ENCODE measurements at regions not wholly inside any gene's neighbourhood (a gene's known extent, or its start where the extent isn't known, plus 50 kb on each side); places are given as distances from the start of the nearest gene placed in this dataset.

GRCh38 chr1:165014753-165015152, 341.8 kb downstream of the LMX1A start:
- DNase-seq: no peak

- no peak for DNase-seq
Observed at GRCh38 chr1:165011991-165012531, 344.5 kb downstream of the LMX1A start.

- no peak for DNase-seq
Observed at GRCh38 chr1:165011186-165011585, 345.3 kb downstream of the LMX1A start.

GRCh38 chr1:165010418-165011070, 346.0 kb downstream of the LMX1A start:
- DNase-seq: no peak

GRCh38 chr1:165006831-165007230, 349.7 kb downstream of the LMX1A start:
- no peak for DNase-seq

- no peak for DNase-seq
Observed at GRCh38 chr1:164999146-164999545, 357.4 kb downstream of the LMX1A start.

- no peak for DNase-seq
Observed at GRCh38 chr1:164991763-164992314, 364.7 kb downstream of the LMX1A start.

GRCh38 chr1:164983023-164983650, 373.4 kb downstream of the LMX1A start:
- DNase-seq: no peak

- no peak for DNase-seq
Observed at GRCh38 chr1:164982545-164982944, 374.0 kb downstream of the LMX1A start.

GRCh38 chr1:164977561-164977960, 379.0 kb downstream of the LMX1A start:
- no peak for DNase-seq

GRCh38 chr1:164971921-164972415, 384.5 kb downstream of the LMX1A start:
- DNase-seq: no peak

GRCh38 chr1:164971391-164971790, 385.1 kb downstream of the LMX1A start:
- DNase-seq: no peak

- DNase-seq: no peak
Observed at GRCh38 chr1:164969253-164969652, 387.3 kb downstream of the LMX1A start.

GRCh38 chr1:164967300-164967699, 389.2 kb downstream of the LMX1A start:
- no peak for DNase-seq

GRCh38 chr1:164961715-164962114, 394.8 kb downstream of the LMX1A start:
- no peak for DNase-seq

GRCh38 chr1:164958982-164959768, 397.3 kb downstream of the LMX1A start:
- no peak for DNase-seq

GRCh38 chr1:164953815-164954214, 394.8 kb downstream of the PBX1 start:
- DNase-seq: no peak

GRCh38 chr1:164953098-164953497, 394.1 kb downstream of the PBX1 start:
- no peak for DNase-seq

- DNase-seq: no peak
Observed at GRCh38 chr1:164951508-164951907, 392.5 kb downstream of the PBX1 start.

GRCh38 chr1:164950541-164950986, 391.6 kb downstream of the PBX1 start:
- no peak for DNase-seq

- no peak for DNase-seq
Observed at GRCh38 chr1:164949771-164950471, 390.9 kb downstream of the PBX1 start.

- DNase-seq: no peak
Observed at GRCh38 chr1:164948101-164948500, 389.1 kb downstream of the PBX1 start.

All from T-helper 1 cell (primary cell).